Left lung (tissue), 4 donors: ENCODE measurements at regions not wholly inside any gene's neighbourhood (a gene's known extent, or its start where the extent isn't known, plus 50 kb on each side); places are given as distances from the start of the nearest gene placed in this dataset.

Experiments
- ATAC-seq: fragments of 200-7000 bp; cut with Tn5 transposase; one replicate; pipeline ENCODE4 v1.9.1; 2020; ENCODE audit warnings: moderate library complexity
- DNase-seq, 4 donors: peaks; one replicate each; pipeline ENCODE4 v3.0.0-alpha.2; 2013 to 2020
- H3K27ac ChIP-seq, 2 donors: fragments of 200-600 bp; sonication (generic) in 1 of 2; one replicate each; pipeline versions ENCODE4 v1.5.0 to v1.8.0; 2020 to 2021
- H3K27me3 ChIP-seq, 2 donors: fragments of 200-600 bp; sonication (generic) in 1 of 2; one replicate each; pipeline versions ENCODE4 v1.5.0 to v1.8.0; 2020 to 2021
- H3K36me3 ChIP-seq, 2 donors: fragments of 200-600 bp; sonication (generic) in 1 of 2; one replicate each; pipeline versions ENCODE4 v1.5.0 to v1.8.0; 2020 to 2021
- H3K4me1 ChIP-seq, 2 donors: fragments of 200-600 bp; one replicate each; pipeline ENCODE4 v1.8.0; 2021
- H3K4me3 ChIP-seq, 2 donors: fragments of 200-600 bp; sonication (generic) in 1 of 2; one replicate each; pipeline versions ENCODE4 v1.5.0 to v1.8.0; 2020 to 2021; ENCODE audit warnings: mild to moderate bottlenecking in 1 of 2
- H3K9me3 ChIP-seq, 2 donors: fragments of 200-600 bp; sonication (generic) in 1 of 2; one replicate each; pipeline versions ENCODE4 v1.5.0 to v1.8.0; 2020 to 2021
- CTCF ChIP-seq, 2 donors: fragments of 200-600 bp; sonication (generic) in 1 of 2; IDR thresholded peaks; one replicate each; pipeline versions ENCODE4 v1.5.0 to v1.8.0; 2021; ENCODE audit warnings: antibody characterized with exemption in 2 of 2
- intact Hi-C, 2 donors: fragments of 100-400 bp; cut with DNase I; formaldehyde crosslinking; loops; one replicate each; pipeline versions ENCODE4 v1.11.2 to v1.14.2; 2022
- donor health status: DM: no; HTN: yes; CAD: no.
- donor health status: DM: no; HTN: no; CAD: no.

- Histone ChIP-seq H3K4me1 (no peaks in the 10 kb centered on the region), H3K27me3 (peaks cover 0 to 5% of the 10 kb centered on the region in 2 donors), H3K9me3 (no peaks in the 10 kb centered on the region), H3K36me3 (no peaks in the 10 kb centered on the region), H3K27ac (no peak overlapping the region), H3K4me3 (no peak overlapping the region)
- TF ChIP-seq CTCF (IDR thresholded peaks at IDR 0.05): no peak
- no peak for ATAC-seq
- DNase-seq: no peak
- intact Hi-C loops: no loop called here
Observed at GRCh38 chr15:81511138-81511537, 137.1 kb upstream of the TMC3 start.

GRCh38 chr15:81507831-81508230 lies 133.8 kb upstream of the TMC3 start:
- ATAC-seq (no peak), DNase-seq (no peak)
- Histone ChIP-seq H3K27me3 (no peaks in the 10 kb centered on the region), H3K9me3 (no peaks in the 10 kb centered on the region), H3K36me3 (no peaks in the 10 kb centered on the region), H3K4me1 (no peaks in the 10 kb centered on the region), H3K27ac (no peak overlapping the region), H3K4me3 (no peak overlapping the region)
- TF ChIP-seq CTCF (IDR thresholded peaks at IDR 0.05): no peak
- intact Hi-C loops: no loop called here

- Histone ChIP-seq H3K4me3 (no peak overlapping the region), H3K27me3 (no peaks in the 10 kb centered on the region), H3K9me3 (no peaks in the 10 kb centered on the region), H3K27ac (no peak overlapping the region), H3K4me1 (no peaks in the 10 kb centered on the region), H3K36me3 (no peaks in the 10 kb centered on the region)
- ATAC-seq (no peak), DNase-seq (no peak)
- TF ChIP-seq CTCF (IDR thresholded peaks at IDR 0.05): no peak
- intact Hi-C loops: no loop called here
Observed at GRCh38 chr15:81506936-81507335, 132.9 kb upstream of the TMC3 start.

GRCh38 chr15:81506071-81506470 lies 132.1 kb upstream of the TMC3 start:
- ATAC-seq: no peak
- intact Hi-C loops: no loop called here
- TF ChIP-seq CTCF (IDR thresholded peaks at IDR 0.05): no peak

GRCh38 chr15:81504170-81504905 lies 130.3 kb upstream of the TMC3 start:
- intact Hi-C loops: no loop called here
- no peaks in the 10 kb centered on the region for H3K4me1 ChIP-seq
- no peaks in the 10 kb centered on the region for H3K9me3 ChIP-seq
- H3K4me3 ChIP-seq: no peak overlapping the region
- no peaks in the 10 kb centered on the region for H3K27me3 ChIP-seq
- no peak overlapping the region for H3K27ac ChIP-seq
- ATAC-seq (no peak), DNase-seq (no peak)
- no peak for TF ChIP-seq CTCF (IDR thresholded peaks at IDR 0.05)
- H3K36me3 ChIP-seq: no peaks in the 10 kb centered on the region

More at GRCh38 chr15:81506071-81506470, 132.1 kb upstream of the TMC3 start:
- no peaks in the 10 kb centered on the region for H3K36me3 ChIP-seq
- no peaks in the 10 kb centered on the region for H3K9me3 ChIP-seq
- no peaks in the 10 kb centered on the region for H3K4me1 ChIP-seq
- H3K27ac ChIP-seq: no peak overlapping the region
- H3K4me3 ChIP-seq: no peak overlapping the region
- no peaks in the 10 kb centered on the region for H3K27me3 ChIP-seq
- no peak for DNase-seq
